SK-N-SH (cell line): ENCODE measurements at regions not wholly inside any gene's neighbourhood (a gene's known extent, or its start where the extent isn't known, plus 50 kb on each side); places are given as distances from the start of the nearest gene placed in this dataset.

Source experiments
- CHD2 ChIP-seq: fragments of 150-350 bp; IDR thresholded peaks from 2 replicates; pipeline ENCODE4 v1.6.1; 2018; ENCODE audit warnings: low read length; ENCODE audit not compliant: partially characterized antibody
- CTCF ChIP-seq: fragments of 200-600 bp; sonication (generic); IDR thresholded peaks from 2 replicates; pipeline ENCODE4 v1.6.1; 2017; ENCODE audit warnings: antibody characterized with exemption, mild to moderate bottlenecking, moderate library complexity
- ELF1 ChIP-seq: IDR thresholded peaks from 2 replicates; pipeline ENCODE4 v1.4.0; 2012
- EZH2phosphoT487 ChIP-seq: fragments of 200-600 bp; sonication (generic); IDR thresholded peaks from 2 replicates; pipeline ENCODE4 v1.6.1; 2017; ENCODE audit warnings: low read depth, mixed run types, mild to moderate bottlenecking, antibody characterized with exemption, moderate library complexity, borderline replicate concordance
- FOSL2 ChIP-seq: IDR thresholded peaks from 2 replicates; pipeline ENCODE4 v1.4.0; 2012; ENCODE audit warnings: low read depth, mild to moderate bottlenecking, moderate library complexity, borderline replicate concordance
- GATA2 ChIP-seq: sonication (generic); formaldehyde crosslinking; IDR thresholded peaks from 2 replicates; pipeline ENCODE4 v1.5.0; 2020; ENCODE audit warnings: mild to moderate bottlenecking, missing genetic modification reagents
- IRF3 ChIP-seq: fragments of 150-350 bp; IDR thresholded peaks from 2 replicates; pipeline ENCODE4 v1.6.1; 2016; ENCODE audit warnings: mild to moderate bottlenecking, low read depth, low read length
- MAX ChIP-seq: IDR thresholded peaks from 2 replicates; pipeline ENCODE4 v1.4.0; 2012; ENCODE audit warnings: low read depth
- POLR2AphosphoS5 ChIP-seq: IDR thresholded peaks from 2 replicates; pipeline ENCODE4 v1.6.1; 2012; ENCODE audit warnings: low read depth, low read length
- REST ChIP-seq: IDR thresholded peaks from 2 replicates; pipeline ENCODE4 v1.6.1; 2012; ENCODE audit warnings: mild to moderate bottlenecking, low read depth, low read length, moderate library complexity
- USF1 ChIP-seq: IDR thresholded peaks from 2 replicates; pipeline ENCODE4 v1.4.0; 2012; ENCODE audit warnings: low read depth, borderline replicate concordance
- YY1 ChIP-seq: IDR thresholded peaks from 2 replicates; pipeline ENCODE4 v1.4.0; 2012; ENCODE audit warnings: low read depth, mild to moderate bottlenecking
- ZBTB33 ChIP-seq: IDR thresholded peaks from 2 replicates; pipeline ENCODE4 v1.4.0; 2012; ENCODE audit warnings: low read depth, borderline replicate concordance

- no peak for TF ChIP-seq CTCF
- TF ChIP-seq GATA2, result no peak
- TF ChIP-seq EZH2phosphoT487, result no peak
- no peak for TF ChIP-seq YY1
- no peak for TF ChIP-seq POLR2AphosphoS5
- TF ChIP-seq ZBTB33, result no peak
- no peak for TF ChIP-seq FOSL2
- no peak for TF ChIP-seq REST
- no peak for TF ChIP-seq IRF3
- no peak for TF ChIP-seq ELF1
- no peak for TF ChIP-seq USF1
- no peak for TF ChIP-seq CHD2
- TF ChIP-seq MAX, result no peak
Measured at GRCh38 chr7:53541475-53541874, 506.0 kb downstream of the POM121L12 start.
